ENCODE measurements at regions not wholly inside any gene's neighbourhood (a gene's known extent, or its start where the extent isn't known, plus 50 kb on each side); places are given as distances from the start of the nearest gene placed in this dataset.
"Not testable (repeated sequence)": the region's sequence is repeated elsewhere in the genome, so short reads cannot be mapped to it uniquely, and the experiment has no call there.

GRCh38 chr21:6499866-6500265 is 4021.5 kb upstream of the TPTE start:
- H3K36me3 ChIP-seq; H3K4me1 ChIP-seq; H3K4me3 ChIP-seq; H3K27me3 ChIP-seq (ENCODE audit: low read depth); intact Hi-C loops (cut with micrococcal nuclease); H3K27ac ChIP-seq (replicated peaks); H3K9me3 ChIP-seq (replicated peaks); DNase-seq: not testable (repeated sequence)

DNA sequence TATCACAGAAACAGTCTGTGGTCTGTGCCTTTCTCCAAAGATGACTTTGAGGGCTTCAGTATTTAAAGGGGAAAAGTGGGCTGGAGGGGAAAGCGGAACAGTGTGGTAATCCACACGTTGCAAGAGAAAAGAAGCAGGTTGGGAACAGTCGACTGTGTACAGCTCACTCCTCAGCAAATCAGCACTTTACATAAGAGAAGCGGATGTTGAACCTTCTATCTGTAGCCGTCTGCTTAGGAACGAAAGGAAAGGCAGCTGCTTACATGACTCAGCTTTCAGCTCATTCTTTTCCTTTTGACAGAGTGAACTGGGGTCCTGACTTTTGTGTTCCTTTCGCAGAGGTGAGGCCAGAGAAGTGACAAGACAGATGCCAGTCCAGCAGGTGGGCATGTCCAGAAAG is 4020.7 kb upstream of the TPTE start:
- intact Hi-C loops (cut with micrococcal nuclease); DNase-seq; H3K4me1 ChIP-seq: not testable (repeated sequence)

DNA sequence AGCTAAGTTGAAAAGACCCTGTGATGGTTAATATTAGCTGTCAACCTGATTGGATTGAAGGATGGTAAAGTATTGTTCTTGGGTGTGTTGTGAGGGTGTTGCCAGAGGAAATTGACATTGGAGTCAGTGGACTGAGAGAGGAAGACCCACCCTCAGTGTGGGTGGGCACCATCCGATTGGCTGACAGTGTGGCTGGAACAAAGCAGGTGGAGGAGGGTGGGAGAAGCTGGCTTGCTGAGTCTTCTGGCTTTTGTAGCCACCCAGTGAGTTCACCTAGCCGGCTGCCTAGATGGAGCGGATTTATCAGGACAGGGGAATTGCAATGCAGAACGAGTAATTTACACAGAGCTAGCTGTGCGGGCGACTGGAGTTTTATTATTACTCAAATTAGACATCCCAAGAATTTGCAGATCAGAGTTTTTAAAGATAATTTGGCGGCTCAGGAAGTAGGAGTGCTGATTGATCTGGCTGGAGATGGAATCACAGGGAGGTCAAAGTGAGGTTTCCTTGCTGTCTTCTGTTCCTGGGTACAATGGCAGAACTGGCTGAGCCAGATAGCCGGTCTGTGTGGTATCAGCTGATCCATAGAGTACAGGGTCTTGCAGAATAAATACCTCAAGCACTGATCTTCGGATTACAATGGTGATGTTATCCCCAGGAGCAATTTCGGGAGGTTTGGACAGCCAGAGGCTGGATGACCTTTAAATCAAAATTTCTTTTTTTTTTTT is 4015.1 kb upstream of the TPTE start:
- intact Hi-C loops (cut with micrococcal nuclease); H3K27me3 ChIP-seq (ENCODE audit: low read depth); H3K27ac ChIP-seq (replicated peaks); DNase-seq; H3K4me1 ChIP-seq; H3K36me3 ChIP-seq; H3K4me3 ChIP-seq; H3K9me3 ChIP-seq (replicated peaks): not testable (repeated sequence)

More for the DNA sequence above, 4020.7 kb upstream of the TPTE start:
- H3K27ac ChIP-seq (replicated peaks); H3K9me3 ChIP-seq (replicated peaks); H3K36me3 ChIP-seq; H3K4me3 ChIP-seq; H3K27me3 ChIP-seq (ENCODE audit: low read depth): not testable (repeated sequence)

- H3K4me1 ChIP-seq; DNase-seq; H3K9me3 ChIP-seq (replicated peaks); H3K36me3 ChIP-seq; H3K4me3 ChIP-seq; H3K27me3 ChIP-seq (ENCODE audit: low read depth); intact Hi-C loops (cut with micrococcal nuclease); H3K27ac ChIP-seq (replicated peaks): not testable (repeated sequence)
These were observed 4013.8 kb upstream of the TPTE start for GRCh38 chr21:6507632-6508031.

- intact Hi-C loops (cut with micrococcal nuclease); H3K4me1 ChIP-seq; H3K27me3 ChIP-seq (ENCODE audit: low read depth): not testable (repeated sequence)
These were observed 3999.6 kb upstream of the TPTE start for GRCh38 chr21:6521777-6522176.

DNA sequence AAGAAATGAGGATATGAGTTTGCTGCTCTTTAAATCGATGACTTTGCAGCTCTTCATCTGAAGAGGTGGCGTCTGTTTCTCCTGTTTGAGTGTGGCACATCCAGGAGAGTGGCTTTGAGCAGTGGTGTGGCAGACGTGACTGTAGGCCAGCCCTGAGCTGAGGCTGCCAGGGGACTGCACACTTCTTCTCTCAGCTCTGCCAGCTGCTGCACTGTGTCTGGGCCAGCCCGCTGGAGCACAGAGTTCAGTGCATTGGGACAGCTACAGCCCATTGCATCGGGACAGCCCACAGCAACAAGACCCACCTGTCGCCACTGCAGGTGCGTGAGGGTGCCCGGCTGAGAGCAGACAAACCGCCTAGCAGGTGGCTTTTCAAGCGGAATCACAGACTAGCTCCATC is 3995.2 kb upstream of the TPTE start:
- DNase-seq; H3K27ac ChIP-seq (replicated peaks); H3K4me3 ChIP-seq; H3K9me3 ChIP-seq (replicated peaks); intact Hi-C loops (cut with micrococcal nuclease); H3K27me3 ChIP-seq (ENCODE audit: low read depth); H3K4me1 ChIP-seq; H3K36me3 ChIP-seq: not testable (repeated sequence)

More at GRCh38 chr21:6521777-6522176, 3999.6 kb upstream of the TPTE start:
- not testable (repeated sequence) for DNase-seq; H3K9me3 ChIP-seq (replicated peaks); H3K27ac ChIP-seq (replicated peaks); H3K36me3 ChIP-seq; H3K4me3 ChIP-seq

- H3K36me3 ChIP-seq; H3K9me3 ChIP-seq (replicated peaks); intact Hi-C loops (cut with micrococcal nuclease); H3K4me3 ChIP-seq; DNase-seq; H3K27ac ChIP-seq (replicated peaks); H3K27me3 ChIP-seq (ENCODE audit: low read depth); H3K4me1 ChIP-seq: not testable (repeated sequence)
These were observed 3990.7 kb upstream of the TPTE start for GRCh38 chr21:6530655-6531054.

- H3K4me3 ChIP-seq; intact Hi-C loops (cut with micrococcal nuclease); H3K9me3 ChIP-seq (replicated peaks); H3K36me3 ChIP-seq; DNase-seq; H3K27me3 ChIP-seq (ENCODE audit: low read depth); H3K27ac ChIP-seq (replicated peaks); H3K4me1 ChIP-seq: not testable (repeated sequence)
These were observed 3988.1 kb upstream of the TPTE start for GRCh38 chr21:6533261-6533660.

- H3K9me3 ChIP-seq (replicated peaks); H3K27ac ChIP-seq (replicated peaks); H3K36me3 ChIP-seq; intact Hi-C loops (cut with micrococcal nuclease); DNase-seq; H3K4me3 ChIP-seq; H3K4me1 ChIP-seq; H3K27me3 ChIP-seq (ENCODE audit: low read depth): not testable (repeated sequence)
These were observed 3983.1 kb upstream of the TPTE start for GRCh38 chr21:6538320-6538719.

DNA sequence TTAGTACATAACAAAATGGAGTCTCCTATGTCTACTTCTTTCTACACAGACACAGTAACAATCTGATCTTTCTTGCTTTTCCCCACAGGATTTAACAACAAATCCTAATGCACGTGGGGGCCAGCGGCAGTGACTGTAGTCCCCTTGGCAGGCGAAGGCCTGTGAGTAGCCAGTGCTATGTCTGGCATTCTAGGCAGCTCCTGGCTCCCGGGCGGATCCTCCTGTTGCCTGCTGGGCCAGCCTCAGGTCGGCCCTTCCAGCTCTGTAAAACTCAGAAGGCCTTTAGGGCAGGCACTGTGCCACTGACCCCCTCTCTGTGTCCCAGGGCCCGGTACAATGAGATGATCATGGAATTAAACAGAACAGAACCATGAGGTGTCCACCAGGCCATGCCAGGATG is 3981.7 kb upstream of the TPTE start:
- H3K27ac ChIP-seq (replicated peaks); H3K36me3 ChIP-seq; H3K9me3 ChIP-seq (replicated peaks); intact Hi-C loops (cut with micrococcal nuclease); H3K4me1 ChIP-seq; DNase-seq; H3K27me3 ChIP-seq (ENCODE audit: low read depth); H3K4me3 ChIP-seq: not testable (repeated sequence)

- not testable (repeated sequence) for H3K4me3 ChIP-seq
These were observed 3980.3 kb upstream of the TPTE start for GRCh38 chr21:6541036-6541435.

GRCh38 chr21:6545288-6545687 is 3976.1 kb upstream of the TPTE start:
- DNase-seq; intact Hi-C loops (cut with micrococcal nuclease); H3K4me1 ChIP-seq: not testable (repeated sequence)

More at GRCh38 chr21:6541036-6541435, 3980.3 kb upstream of the TPTE start:
- H3K27ac ChIP-seq (replicated peaks); intact Hi-C loops (cut with micrococcal nuclease); H3K36me3 ChIP-seq; H3K27me3 ChIP-seq (ENCODE audit: low read depth); H3K9me3 ChIP-seq (replicated peaks); DNase-seq; H3K4me1 ChIP-seq: not testable (repeated sequence)

DNA sequence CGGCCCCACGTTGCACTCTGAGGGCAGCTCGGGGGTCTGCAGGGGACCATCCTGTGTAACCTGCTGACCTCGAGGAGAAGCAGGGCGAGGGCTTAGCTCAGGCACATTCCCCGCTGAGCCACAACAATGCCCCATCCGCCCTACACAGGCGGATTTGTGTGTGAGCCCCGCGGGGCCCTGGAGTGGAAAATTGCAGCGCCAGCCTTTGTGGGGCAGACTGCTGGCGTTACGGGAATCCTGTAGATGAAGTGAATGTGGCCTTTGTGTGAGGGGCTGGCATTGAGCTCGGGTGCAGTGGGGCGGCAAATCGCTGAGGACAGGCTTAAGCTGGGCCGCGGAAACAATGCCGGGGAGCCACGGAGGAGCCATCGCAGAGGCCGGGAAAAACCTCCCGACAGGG is 3970.3 kb upstream of the TPTE start:
- H3K36me3 ChIP-seq; H3K27ac ChIP-seq (replicated peaks); intact Hi-C loops (cut with micrococcal nuclease); H3K27me3 ChIP-seq (ENCODE audit: low read depth); DNase-seq; H3K4me3 ChIP-seq; H3K4me1 ChIP-seq; H3K9me3 ChIP-seq (replicated peaks): not testable (repeated sequence)

More at GRCh38 chr21:6545288-6545687, 3976.1 kb upstream of the TPTE start:
- H3K4me3 ChIP-seq; H3K36me3 ChIP-seq; H3K27ac ChIP-seq (replicated peaks); H3K27me3 ChIP-seq (ENCODE audit: low read depth); H3K9me3 ChIP-seq (replicated peaks): not testable (repeated sequence)

GRCh38 chr21:6553505-6554376 is 3967.6 kb upstream of the TPTE start:
- H3K27ac ChIP-seq (replicated peaks); H3K4me3 ChIP-seq; H3K4me1 ChIP-seq; intact Hi-C loops (cut with micrococcal nuclease); H3K27me3 ChIP-seq (ENCODE audit: low read depth); H3K36me3 ChIP-seq; H3K9me3 ChIP-seq (replicated peaks); DNase-seq: not testable (repeated sequence)
